HUES6 (cell line): ENCODE measurements at regions not wholly inside any gene's neighbourhood (a gene's known extent, or its start where the extent isn't known, plus 50 kb on each side); places are given as distances from the start of the nearest gene placed in this dataset.

Source experiments
- H3K27ac ChIP-seq: 2 replicates; pipeline ENCODE4 v1.7.0; 2013; ENCODE audit warnings: low read depth, mild to moderate bottlenecking, low read length, inconsistent platforms
- H3K27me3 ChIP-seq: 2 replicates; pipeline ENCODE4 v1.6.1; 2013; ENCODE audit warnings: low read length; ENCODE audit not compliant: control insufficient read depth, insufficient read depth
- H3K36me3 ChIP-seq: 2 replicates; pipeline ENCODE4 v1.6.1; 2013; ENCODE audit warnings: low read length; ENCODE audit not compliant: control insufficient read depth, insufficient read depth
- H3K4me1 ChIP-seq: 2 replicates; pipeline ENCODE4 v1.6.1; 2013; ENCODE audit warnings: low read length; ENCODE audit not compliant: control insufficient read depth, insufficient read depth
- H3K4me3 ChIP-seq: 2 replicates; pipeline ENCODE4 v1.5.1; 2013; ENCODE audit warnings: low read depth, low read length
- H3K9ac ChIP-seq: one replicate; pipeline ENCODE4 v1.6.1; 2013; ENCODE audit warnings: mild to moderate bottlenecking, low read length
- H3K9me3 ChIP-seq: 2 replicates; pipeline ENCODE4 v1.6.1; 2013; ENCODE audit warnings: low read depth, low read length; ENCODE audit not compliant: control insufficient read depth, insufficient read depth

GRCh38 chr5:82336226-82336958, 58.2 kb upstream of the RPS23 start:
- H3K4me1 ChIP-seq, result no peaks in the 10 kb centered on the region
- no peak overlapping the region for H3K9ac ChIP-seq

GRCh38 chr5:82335806-82336205, 57.7 kb upstream of the RPS23 start:
- Histone ChIP-seq H3K27ac (no peak overlapping the region), H3K9me3 (no peaks in the 10 kb centered on the region), H3K36me3 (no peaks in the 10 kb centered on the region), H3K4me3 (no peak overlapping the region), H3K27me3 (no peaks in the 10 kb centered on the region), H3K4me1 (no peaks in the 10 kb centered on the region), H3K9ac (no peak overlapping the region)

More at GRCh38 chr5:82336226-82336958, 58.2 kb upstream of the RPS23 start:
- Histone ChIP-seq H3K27ac (no peak overlapping the region), H3K27me3 (no peaks in the 10 kb centered on the region), H3K9me3 (no peaks in the 10 kb centered on the region), H3K36me3 (no peaks in the 10 kb centered on the region), H3K4me3 (no peak overlapping the region)

GRCh38 chr5:82334856-82335255, 56.7 kb upstream of the RPS23 start:
- Histone ChIP-seq H3K4me3 (no peak overlapping the region), H3K9ac (no peak overlapping the region), H3K36me3 (no peaks in the 10 kb centered on the region), H3K27ac (no peak overlapping the region), H3K27me3 (no peaks in the 10 kb centered on the region), H3K9me3 (no peaks in the 10 kb centered on the region), H3K4me1 (no peaks in the 10 kb centered on the region)

GRCh38 chr5:82334085-82334692, 56.0 kb upstream of the RPS23 start:
- Histone ChIP-seq H3K27me3 (no peaks in the 10 kb centered on the region), H3K9me3 (peaks cover 3% of the 10 kb centered on the region), H3K4me1 (no peaks in the 10 kb centered on the region), H3K9ac (no peak overlapping the region), H3K27ac (no peak overlapping the region), H3K4me3 (no peak overlapping the region), H3K36me3 (no peaks in the 10 kb centered on the region)

GRCh38 chr5:82332886-82333615, 54.9 kb upstream of the RPS23 start:
- Histone ChIP-seq H3K9me3 (peaks cover 12% of the 10 kb centered on the region), H3K27ac (no peak overlapping the region), H3K4me3 (no peak overlapping the region), H3K36me3 (no peaks in the 10 kb centered on the region), H3K4me1 (no peaks in the 10 kb centered on the region), H3K9ac (no peak overlapping the region), H3K27me3 (no peaks in the 10 kb centered on the region)

- Histone ChIP-seq H3K4me1 (no peaks in the 10 kb centered on the region), H3K36me3 (no peaks in the 10 kb centered on the region), H3K4me3 (no peak overlapping the region), H3K9me3 (peaks cover 17% of the 10 kb centered on the region), H3K27ac (no peak overlapping the region), H3K27me3 (no peaks in the 10 kb centered on the region), H3K9ac (no peak overlapping the region)
Observed at GRCh38 chr5:82332064-82332855, 54.1 kb upstream of the RPS23 start.

- H3K4me3 ChIP-seq, result no peak overlapping the region
- no peak overlapping the region for H3K9ac ChIP-seq
- no peak overlapping the region for H3K27ac ChIP-seq
- H3K9me3 ChIP-seq, result peaks cover 17% of the 10 kb centered on the region
- H3K4me1 ChIP-seq, result no peaks in the 10 kb centered on the region
- no peaks in the 10 kb centered on the region for H3K36me3 ChIP-seq
- H3K27me3 ChIP-seq, result no peaks in the 10 kb centered on the region
Observed at GRCh38 chr5:82331557-82331956, 53.4 kb upstream of the RPS23 start.

- H3K9me3 ChIP-seq, result peaks cover 17% of the 10 kb centered on the region
- no peak overlapping the region for H3K9ac ChIP-seq
- H3K27me3 ChIP-seq, result no peaks in the 10 kb centered on the region
- H3K36me3 ChIP-seq, result no peaks in the 10 kb centered on the region
- no peaks in the 10 kb centered on the region for H3K4me1 ChIP-seq
- H3K27ac ChIP-seq, result no peak overlapping the region
- H3K4me3 ChIP-seq, result no peak overlapping the region
Observed at GRCh38 chr5:82330530-82331270, 52.5 kb upstream of the RPS23 start.

- no peak overlapping the region for H3K9ac ChIP-seq
- no peak overlapping the region for H3K27ac ChIP-seq
- H3K4me3 ChIP-seq, result no peak overlapping the region
- no peaks in the 10 kb centered on the region for H3K27me3 ChIP-seq
- no peaks in the 10 kb centered on the region for H3K36me3 ChIP-seq
- no peaks in the 10 kb centered on the region for H3K4me1 ChIP-seq
- peaks cover 17% of the 10 kb centered on the region for H3K9me3 ChIP-seq
Observed at GRCh38 chr5:82329393-82329792, 51.2 kb upstream of the RPS23 start.
